ENCODE measurements at regions not wholly inside any gene's neighbourhood (a gene's known extent, or its start where the extent isn't known, plus 50 kb on each side); places are given as distances from the start of the nearest gene placed in this dataset.

GRCh38 chr2:100743741-100744140, 76.2 kb upstream of the NPAS2 start:
- H3K9me3 ChIP-seq (ENCODE audit: control insufficient read depth in 4 of 4, low read length in 3 of 4), result no peaks in the 10 kb centered on the region
- peaks cover 4 to 18% (median 12%) of the 10 kb centered on the region in 4 donors for H3K4me1 ChIP-seq (ENCODE audit: control insufficient read depth in 4 of 4, insufficient read depth in 4 of 4, low read length in 3 of 4)
- 69% methylated on average over 5 of the region's 5 CpGs for whole genome bisulfite sequencing
- no peak overlapping the region for H3K27ac ChIP-seq (ENCODE audit: low read depth in 1 of 2, low read length in 2 of 2)
- H3K9ac ChIP-seq (ENCODE audit: low read depth in 1 of 2, low read length in 2 of 2), result no peak overlapping the region
- H3K36me3 ChIP-seq (ENCODE audit: control insufficient read depth in 4 of 4, insufficient read depth in 3 of 4, low read depth in 1 of 4, low read length in 3 of 4), result no peaks in the 10 kb centered on the region
- no peak for TF ChIP-seq ZBTB33 (IDR thresholded peaks at IDR 0.05)
- no peak for TF ChIP-seq EGR1 (IDR thresholded peaks at IDR 0.05; ENCODE audit: low read depth in 2 of 2)
- TF ChIP-seq, protein P1, sequence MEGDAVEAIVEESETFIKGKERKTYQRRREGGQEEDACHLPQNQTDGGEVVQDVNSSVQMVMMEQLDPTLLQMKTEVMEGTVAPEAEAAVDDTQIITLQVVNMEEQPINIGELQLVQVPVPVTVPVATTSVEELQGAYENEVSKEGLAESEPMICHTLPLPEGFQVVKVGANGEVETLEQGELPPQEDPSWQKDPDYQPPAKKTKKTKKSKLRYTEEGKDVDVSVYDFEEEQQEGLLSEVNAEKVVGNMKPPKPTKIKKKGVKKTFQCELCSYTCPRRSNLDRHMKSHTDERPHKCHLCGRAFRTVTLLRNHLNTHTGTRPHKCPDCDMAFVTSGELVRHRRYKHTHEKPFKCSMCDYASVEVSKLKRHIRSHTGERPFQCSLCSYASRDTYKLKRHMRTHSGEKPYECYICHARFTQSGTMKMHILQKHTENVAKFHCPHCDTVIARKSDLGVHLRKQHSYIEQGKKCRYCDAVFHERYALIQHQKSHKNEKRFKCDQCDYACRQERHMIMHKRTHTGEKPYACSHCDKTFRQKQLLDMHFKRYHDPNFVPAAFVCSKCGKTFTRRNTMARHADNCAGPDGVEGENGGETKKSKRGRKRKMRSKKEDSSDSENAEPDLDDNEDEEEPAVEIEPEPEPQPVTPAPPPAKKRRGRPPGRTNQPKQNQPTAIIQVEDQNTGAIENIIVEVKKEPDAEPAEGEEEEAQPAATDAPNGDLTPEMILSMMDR (IDR thresholded peaks at IDR 0.05; ENCODE audit: low read depth, low read length, missing input control), result no peak
- no peak for TF ChIP-seq HNF4G (IDR thresholded peaks at IDR 0.05)
- no peak for TF ChIP-seq MAX (IDR thresholded peaks at IDR 0.05)
- no peak for TF ChIP-seq HNF4A (conservative IDR thresholded peaks at IDR 0.05)
- no peak for TF ChIP-seq TAF1 (conservative IDR thresholded peaks at IDR 0.05)
- no peak for TF ChIP-seq JUND (IDR thresholded peaks at IDR 0.05)
- TF ChIP-seq SP1 (IDR thresholded peaks at IDR 0.05), result no peak
- TF ChIP-seq YY1 (IDR thresholded peaks at IDR 0.05), result no peak
- TF ChIP-seq NR2F2 (IDR thresholded peaks at IDR 0.05), result no peak
- no peak for TF ChIP-seq FOXA1 (IDR thresholded peaks at IDR 0.05)
- TF ChIP-seq, protein P2, sequence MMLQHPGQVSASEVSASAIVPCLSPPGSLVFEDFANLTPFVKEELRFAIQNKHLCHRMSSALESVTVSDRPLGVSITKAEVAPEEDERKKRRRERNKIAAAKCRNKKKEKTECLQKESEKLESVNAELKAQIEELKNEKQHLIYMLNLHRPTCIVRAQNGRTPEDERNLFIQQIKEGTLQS (IDR thresholded peaks at IDR 0.05), result no peak
- no peak for TF ChIP-seq GABPA (IDR thresholded peaks at IDR 0.05 in 1 of 2, conservative IDR thresholded peaks at IDR 0.05 in 1 of 2)
- no peak for TF ChIP-seq REST (IDR thresholded peaks at IDR 0.05)
- no peak for TF ChIP-seq RAD21 (IDR thresholded peaks at IDR 0.05)
- TF ChIP-seq RXRA (IDR thresholded peaks at IDR 0.05), result no peak
- TF ChIP-seq FOXA2 (IDR thresholded peaks at IDR 0.05), result no peak
- no peaks in the 10 kb centered on the region for H3K27me3 ChIP-seq (ENCODE audit: control insufficient read depth in 4 of 4, insufficient read depth in 4 of 4, low read length in 3 of 4)
- H3K4me3 ChIP-seq (ENCODE audit: low read depth in 1 of 3, low read length in 3 of 3), result no peak overlapping the region
- DNase-seq (ENCODE audit: low spot score), result no peak
